RWPE1 (cell line): ENCODE measurements at regions not wholly inside any gene's neighbourhood (a gene's known extent, or its start where the extent isn't known, plus 50 kb on each side); places are given as distances from the start of the nearest gene placed in this dataset.

Experiments
- CTCF ChIA-PET: fragments of 350-600 bp; sonication (Branson Sonifier 250); formaldehyde crosslinking; extraction: SDS; loops from one replicate; lab custom pipeline; 2021; lab: Yijun Ruan, JAX
- POLR2A ChIA-PET: fragments of 400-600 bp; formaldehyde crosslinking; extraction: SDS; loops from one replicate; lab custom pipeline; 2020; ENCODE audit warnings: antibody characterized with exemption; ENCODE audit not compliant: low non-redundant PET; lab: Yijun Ruan, JAX
- DNase-seq: peaks from one replicate; pipeline ENCODE4 v3.0.0; 2012; ENCODE audit warnings: low spot score
- H3K27ac ChIP-seq: fragments of 450-650 bp; 2 replicates; pipeline ENCODE4 v1.5.1; 2017
- TF ChIP-seq, protein P1 (sequence below): fragments of 450-650 bp; conservative IDR thresholded peaks from 2 replicates; pipeline ENCODE4 v1.5.1; 2017; ENCODE audit warnings: low read depth, mild to moderate bottlenecking

DNA sequence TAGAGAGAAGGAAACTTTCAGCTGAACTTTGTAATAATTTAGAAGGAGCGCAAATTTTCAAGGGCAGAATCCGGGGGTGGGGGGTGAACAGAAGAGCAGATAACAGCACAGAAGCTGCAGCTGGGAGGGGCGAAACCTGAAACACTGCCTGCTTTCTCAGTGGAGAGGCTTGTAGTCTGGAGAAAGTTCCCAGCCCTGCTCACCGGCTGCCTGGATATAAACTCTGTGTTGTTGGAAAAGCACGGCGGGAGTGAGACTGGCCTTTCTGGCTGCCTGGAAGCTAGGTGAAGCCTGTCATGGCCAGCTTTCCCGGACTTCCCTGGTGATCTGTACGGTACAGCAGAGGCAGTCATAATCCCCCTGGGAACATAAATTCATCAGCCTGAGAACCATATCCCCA is 1352.1 kb upstream of the DIAPH2 start:
- no peak for DNase-seq
- no peak overlapping the region for H3K27ac ChIP-seq
- ChIA-PET POLR2A (no interaction called here), CTCF (no interaction called here)
- TF ChIP-seq, protein P1, sequence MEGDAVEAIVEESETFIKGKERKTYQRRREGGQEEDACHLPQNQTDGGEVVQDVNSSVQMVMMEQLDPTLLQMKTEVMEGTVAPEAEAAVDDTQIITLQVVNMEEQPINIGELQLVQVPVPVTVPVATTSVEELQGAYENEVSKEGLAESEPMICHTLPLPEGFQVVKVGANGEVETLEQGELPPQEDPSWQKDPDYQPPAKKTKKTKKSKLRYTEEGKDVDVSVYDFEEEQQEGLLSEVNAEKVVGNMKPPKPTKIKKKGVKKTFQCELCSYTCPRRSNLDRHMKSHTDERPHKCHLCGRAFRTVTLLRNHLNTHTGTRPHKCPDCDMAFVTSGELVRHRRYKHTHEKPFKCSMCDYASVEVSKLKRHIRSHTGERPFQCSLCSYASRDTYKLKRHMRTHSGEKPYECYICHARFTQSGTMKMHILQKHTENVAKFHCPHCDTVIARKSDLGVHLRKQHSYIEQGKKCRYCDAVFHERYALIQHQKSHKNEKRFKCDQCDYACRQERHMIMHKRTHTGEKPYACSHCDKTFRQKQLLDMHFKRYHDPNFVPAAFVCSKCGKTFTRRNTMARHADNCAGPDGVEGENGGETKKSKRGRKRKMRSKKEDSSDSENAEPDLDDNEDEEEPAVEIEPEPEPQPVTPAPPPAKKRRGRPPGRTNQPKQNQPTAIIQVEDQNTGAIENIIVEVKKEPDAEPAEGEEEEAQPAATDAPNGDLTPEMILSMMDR, result no peak

DNA sequence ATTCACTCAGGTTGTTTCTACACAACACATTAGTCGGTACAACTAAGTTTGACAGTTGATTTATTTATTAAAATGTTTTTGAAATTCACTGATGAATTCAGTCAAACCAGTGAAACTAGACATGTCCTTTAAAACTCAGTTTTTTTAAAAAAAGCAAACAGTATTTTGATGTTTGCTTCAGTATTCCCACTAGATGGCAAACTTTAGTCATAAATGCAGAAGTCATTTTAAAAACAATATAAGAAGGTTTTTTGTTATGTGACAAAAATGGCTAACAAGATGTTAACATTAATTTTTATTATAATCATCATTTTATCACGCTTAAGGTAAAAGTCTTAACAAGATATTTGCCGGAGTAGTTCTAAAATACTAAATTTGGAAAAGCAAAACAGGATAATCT is 1337.8 kb upstream of the DIAPH2 start:
- H3K27ac ChIP-seq, result no peak overlapping the region
- no peak for DNase-seq
- TF ChIP-seq, protein P1, result no peak; the same call in 1 of the 2 replicates
- POLR2A ChIA-PET, result no interaction called here
- CTCF ChIA-PET, result no interaction called here

DNA sequence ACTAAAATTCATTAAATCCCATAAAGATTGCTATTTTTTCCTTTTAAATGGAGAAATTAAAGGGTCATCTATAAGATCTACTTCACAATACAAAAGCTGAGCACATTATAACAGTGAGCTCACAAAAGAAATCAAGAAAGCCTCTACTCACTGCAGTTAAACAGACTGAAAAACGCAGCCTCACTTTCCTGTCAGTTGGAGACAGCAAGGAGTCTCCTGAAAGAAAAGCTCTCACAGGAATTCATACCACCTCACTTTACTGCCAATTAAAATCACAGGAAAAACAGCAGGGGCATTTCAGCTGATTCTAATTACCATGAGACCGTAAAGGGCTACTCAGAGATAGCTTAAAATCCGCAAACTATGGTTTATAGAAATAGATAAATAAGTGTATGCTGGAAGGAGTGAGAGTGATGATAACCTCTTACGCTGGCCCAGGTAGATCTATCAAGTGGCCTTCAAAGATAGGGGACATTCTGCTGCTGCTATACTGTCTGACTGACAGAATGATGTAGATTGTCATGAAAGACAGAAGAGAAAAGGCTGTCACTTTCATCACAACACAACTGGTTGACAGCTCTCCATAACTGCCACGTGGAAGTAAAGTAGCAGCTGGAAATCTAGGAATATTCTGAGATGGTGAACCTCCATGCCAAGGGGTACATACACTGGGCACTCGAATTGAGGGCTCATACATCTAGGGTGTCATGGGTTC is 1333.7 kb upstream of the DIAPH2 start:
- H3K27ac ChIP-seq, result no peak overlapping the region
- DNase-seq, result no peak
- CTCF ChIA-PET, result no interaction called here
- TF ChIP-seq, protein P1, result no peak
- POLR2A ChIA-PET, result no interaction called here

DNA sequence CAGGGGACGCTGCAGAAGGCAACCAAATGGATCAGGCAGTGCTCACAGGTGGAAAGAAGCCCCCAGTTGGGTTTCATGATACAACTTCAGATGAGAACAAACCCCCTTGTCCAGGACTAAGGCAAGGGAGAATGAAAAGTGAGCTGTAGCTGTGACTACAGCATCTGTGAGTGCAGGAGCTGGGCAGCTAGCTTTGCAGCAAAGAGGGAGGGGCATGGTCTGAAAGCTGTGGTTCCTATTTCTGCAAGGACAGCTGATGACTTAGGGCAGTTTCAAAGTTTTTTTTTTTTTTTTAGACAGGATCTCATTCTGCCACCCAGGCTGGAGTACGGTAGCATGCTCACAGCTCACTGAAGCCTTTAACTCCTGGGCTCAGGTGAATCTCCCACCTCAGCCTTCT is 1317.4 kb upstream of the DIAPH2 start:
- no peak overlapping the region for H3K27ac ChIP-seq
- POLR2A ChIA-PET, result no interaction called here
- no peak for DNase-seq
- TF ChIP-seq, protein P1, result no peak
- CTCF ChIA-PET, result no interaction called here

DNA sequence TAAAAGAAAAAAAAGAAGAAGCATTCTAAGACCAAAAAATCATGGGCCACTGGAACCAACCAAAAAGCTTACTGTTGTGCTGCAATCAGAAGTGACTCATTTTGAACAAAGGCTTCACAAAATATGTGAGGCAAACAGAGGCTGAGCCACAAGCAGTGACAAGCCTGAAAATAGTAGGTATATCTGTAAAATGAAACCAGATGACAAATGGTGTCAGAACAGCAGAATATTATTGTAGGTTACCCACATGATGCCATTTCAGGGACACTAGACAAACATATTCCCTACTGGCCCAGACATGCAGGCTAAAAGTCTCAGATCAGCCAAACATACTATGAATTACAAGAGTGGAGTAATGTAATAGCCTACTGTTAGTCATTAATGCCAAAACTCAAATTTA is 1301.8 kb upstream of the DIAPH2 start:
- POLR2A ChIA-PET, result no interaction called here
- no peak for DNase-seq
- TF ChIP-seq, protein P1, result no peak
- no peak overlapping the region for H3K27ac ChIP-seq
- CTCF ChIA-PET, result no interaction called here

DNA sequence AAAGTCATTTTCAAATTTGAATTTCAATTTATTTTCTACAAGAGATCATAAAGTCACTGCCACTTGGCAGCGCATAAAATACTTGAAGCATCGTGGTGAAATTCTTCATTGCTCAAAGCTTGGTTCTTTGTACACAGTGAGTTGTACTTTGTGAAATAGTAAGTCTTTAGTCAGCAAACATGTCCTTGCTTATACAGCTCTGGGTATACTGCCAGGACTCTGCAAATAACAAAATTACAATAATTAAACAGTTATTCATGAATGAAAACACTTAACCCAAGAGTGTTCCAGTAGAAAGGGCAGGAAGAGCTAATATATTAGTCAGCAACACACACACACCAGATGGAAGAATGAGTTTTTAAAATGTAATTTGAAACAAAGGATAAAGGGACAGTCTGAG is 1300.9 kb upstream of the DIAPH2 start:
- H3K27ac ChIP-seq, result no peak overlapping the region
- ChIA-PET POLR2A (no interaction called here), CTCF (no interaction called here)
- TF ChIP-seq, protein P1, result no peak
- DNase-seq, result no peak
